DMS114 treated with DMSO at 0.1 percent for 48 hours (cell line): ENCODE measurements at regions not wholly inside any gene's neighbourhood (a gene's known extent, or its start where the extent isn't known, plus 50 kb on each side); places are given as distances from the start of the nearest gene placed in this dataset.

Source experiments
- DNase-seq: peaks from one replicate; lab custom pipeline; 2025; ENCODE audit not compliant: unreplicated experiment; lab: John Stamatoyannopoulos, UW

DNA sequence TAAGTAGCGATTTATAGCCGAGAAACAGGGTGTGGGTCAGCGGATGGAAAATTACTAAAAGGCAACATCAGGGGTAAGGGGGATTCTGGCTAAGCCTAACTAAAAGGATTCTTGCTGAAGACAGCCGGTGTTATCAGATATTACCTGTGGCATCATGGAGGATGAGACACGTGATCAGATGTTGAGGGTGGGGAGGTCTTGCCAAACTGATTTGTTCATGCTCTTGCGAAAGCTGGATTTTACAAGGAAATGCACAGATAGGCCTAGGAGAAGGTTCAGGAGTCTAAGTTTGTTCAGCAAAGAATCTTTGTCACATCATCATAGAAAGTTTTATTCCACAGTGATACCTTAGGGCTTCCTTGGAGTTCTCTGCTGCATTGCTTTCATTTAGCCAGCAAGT lies 396.8 kb upstream of the TBL1XR1 start:
- DNase-seq = no peak

DNA sequence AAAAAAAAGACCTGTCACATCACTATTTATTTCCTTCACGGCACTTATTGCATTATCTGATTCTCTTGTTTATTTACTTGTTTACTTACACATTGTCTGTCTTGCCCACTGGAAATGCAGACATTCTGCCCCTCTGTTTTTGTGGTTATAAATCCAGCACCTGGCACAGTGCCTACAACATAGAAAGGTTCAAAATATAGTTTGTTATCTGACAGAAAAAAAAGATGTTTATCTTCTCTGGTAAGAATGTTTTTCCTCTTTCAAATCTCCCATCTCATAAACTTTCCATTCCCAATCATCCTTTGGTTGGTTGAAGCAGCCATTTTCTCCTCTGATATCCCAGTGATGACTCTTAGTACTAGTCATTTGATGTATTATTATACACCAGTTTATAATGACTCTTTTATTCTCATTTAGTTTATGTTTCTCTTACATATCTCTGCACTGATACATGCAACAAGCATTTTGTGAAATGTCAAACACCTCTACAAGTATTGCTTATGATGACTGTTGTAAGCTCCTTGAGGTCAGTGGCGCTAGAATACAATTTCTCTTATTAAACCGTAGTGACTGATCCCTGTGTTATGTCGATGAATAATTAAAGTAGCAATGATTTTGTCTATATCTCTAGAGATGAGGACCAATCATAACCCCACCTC lies 398.4 kb upstream of the TBL1XR1 start:
- DNase-seq = no peak

DNA sequence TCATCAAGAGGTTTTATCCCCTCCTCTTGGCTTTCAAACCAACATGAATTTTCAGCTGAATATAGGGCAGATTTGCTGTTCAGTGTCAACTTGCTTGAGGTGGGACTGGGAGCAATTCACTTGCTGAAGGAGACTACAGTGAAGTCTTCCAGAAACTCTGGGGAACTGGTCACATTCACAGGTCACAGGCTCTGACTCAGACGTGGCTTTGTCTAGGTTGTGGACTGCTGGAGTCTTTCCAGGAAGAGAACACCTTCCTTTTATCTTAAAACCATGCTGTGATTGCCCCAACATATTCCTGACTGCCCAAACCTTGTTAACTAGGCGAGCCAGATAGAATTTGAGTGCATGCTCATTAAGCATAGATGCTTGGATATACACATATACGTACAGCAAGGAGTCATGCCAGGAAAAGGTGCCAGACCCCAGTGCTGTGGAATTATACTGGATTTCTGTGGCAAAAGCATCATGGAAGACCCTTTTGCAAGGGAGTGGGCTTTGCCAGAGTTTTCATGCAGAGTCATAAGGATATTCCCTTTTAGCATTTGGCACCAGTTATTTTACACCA lies 399.1 kb upstream of the TBL1XR1 start:
- DNase-seq = no peak

DNA sequence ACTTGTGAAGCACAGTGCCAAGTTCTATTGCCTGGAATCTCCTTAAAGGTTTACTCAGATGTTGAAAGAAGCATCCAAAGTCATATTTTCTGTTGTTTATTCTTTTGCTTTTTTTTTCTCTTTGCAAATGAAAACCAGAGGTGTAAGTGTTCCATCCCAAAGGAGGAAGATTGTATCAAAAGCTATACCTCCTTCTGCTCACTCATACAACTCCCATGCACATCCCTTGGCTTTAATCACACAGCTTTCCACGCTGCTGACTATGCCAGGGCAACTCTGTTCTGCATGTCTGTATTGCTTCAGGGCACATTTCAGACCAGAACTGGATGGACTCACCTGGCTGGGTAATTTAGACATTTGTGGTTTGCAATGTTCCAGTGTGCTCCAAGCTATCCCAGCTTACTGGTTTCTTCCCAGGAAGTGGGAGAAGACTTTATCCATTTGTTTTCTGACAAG lies 399.6 kb upstream of the TBL1XR1 start:
- no peak for DNase-seq

DNA sequence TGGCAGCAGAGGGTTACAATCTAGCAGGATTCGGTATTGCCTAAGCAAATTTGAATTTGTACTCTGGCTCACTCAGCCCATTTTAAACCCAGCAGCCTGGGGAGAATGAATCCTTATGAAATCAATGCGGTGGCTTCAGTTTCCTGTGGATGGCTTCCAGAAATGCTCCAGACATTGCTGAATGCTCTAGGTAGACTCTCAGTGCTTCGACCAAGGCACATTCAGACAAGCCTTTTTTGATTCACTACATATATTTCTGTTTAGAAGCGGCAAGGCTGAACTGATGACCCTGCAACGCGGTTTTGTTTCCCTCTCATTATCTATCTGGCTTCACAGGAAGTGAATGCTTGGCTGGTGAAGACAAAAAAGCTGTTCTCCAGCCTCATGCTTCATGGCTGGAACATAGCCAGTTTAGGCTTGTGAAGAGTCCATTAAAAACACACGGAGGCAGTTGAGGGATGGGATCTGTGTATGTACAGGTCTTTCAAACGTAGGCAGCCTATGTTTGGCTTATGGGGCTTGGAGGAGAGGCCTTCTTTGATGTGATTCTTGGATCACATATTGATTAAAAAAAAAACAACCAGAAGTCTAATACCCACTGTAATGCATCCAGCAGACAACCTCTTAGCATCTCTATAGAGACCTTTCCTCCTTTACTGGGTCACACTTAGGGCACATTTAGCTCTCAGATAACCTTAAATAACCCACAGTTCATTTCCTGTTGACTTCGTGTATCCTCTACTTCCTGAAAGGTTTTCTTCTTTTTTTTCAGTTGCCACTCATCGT lies 400.2 kb upstream of the TBL1XR1 start:
- DNase-seq = no peak

DNA sequence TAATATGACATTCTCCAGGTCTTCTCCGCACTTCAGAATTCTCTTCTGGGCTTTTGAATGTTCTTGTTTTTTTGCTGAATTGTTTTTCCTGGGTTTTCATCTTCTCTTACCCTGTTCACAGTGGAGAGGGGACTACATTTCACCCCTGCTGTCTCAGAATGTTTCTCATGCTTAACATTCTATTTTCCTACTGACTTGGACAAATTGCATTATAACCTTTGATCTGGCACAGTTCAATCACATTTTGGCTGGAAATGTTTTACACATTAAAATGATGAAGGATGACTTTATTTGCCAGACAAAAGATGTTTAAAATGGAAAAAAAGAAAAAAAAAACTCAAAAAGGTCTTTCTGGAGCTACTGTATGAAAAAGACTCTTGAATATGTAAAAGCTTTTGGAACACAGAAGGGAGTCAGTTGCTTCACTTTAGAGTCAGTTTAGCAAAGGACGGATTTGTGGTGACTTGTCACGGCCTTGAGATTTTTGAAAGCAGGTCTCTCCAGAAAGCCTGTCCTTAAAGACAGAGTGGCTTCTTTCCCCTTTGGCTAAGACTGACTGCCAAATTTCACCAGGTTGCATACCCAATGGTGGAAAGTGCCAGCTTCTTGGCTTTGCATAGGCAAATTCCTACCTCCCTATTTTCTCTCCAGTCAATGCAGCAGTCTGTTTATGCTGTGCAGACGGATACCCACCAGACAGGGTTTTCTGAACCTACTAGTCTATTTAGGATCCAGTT lies 401.0 kb upstream of the TBL1XR1 start:
- DNase-seq = no peak

DNA sequence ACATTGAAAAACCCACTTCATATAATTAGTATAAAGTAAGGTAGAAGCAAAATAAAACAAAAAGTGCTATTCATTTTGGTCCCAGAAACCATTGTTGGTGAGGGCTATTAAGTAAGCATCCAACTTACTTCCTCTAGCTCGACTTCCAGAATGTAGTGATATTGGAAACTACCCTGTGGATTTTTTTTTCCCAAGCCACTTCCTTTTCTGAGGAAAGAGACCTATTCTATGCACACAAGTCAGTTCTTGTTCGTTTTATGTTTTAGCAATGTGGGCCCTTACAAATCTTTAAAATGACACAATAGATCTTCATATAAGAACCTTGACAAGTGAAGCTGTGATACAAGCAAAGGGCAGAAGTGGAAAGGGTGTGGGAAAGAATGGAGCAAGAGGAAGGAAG lies 402.0 kb upstream of the TBL1XR1 start:
- DNase-seq = no peak

DNA sequence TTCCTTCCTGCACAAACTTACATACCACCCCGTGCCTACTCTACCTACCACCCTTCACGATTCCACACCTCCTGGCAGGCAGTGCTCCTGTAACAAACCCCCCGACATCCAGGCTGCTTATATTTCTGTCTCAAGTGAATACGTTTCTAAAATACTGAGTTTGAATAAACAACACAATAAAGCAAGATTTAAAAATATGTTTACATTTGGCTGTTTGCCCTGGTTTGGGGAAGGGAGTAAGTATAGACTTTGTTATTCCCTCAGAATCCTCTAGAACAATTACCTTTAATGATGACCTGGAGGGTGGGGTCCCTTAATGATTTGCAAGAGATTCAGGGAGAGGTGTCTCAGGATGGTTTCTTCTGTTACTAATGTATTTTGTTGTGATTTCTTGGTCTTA lies 402.6 kb upstream of the TBL1XR1 start:
- DNase-seq = no peak

DNA sequence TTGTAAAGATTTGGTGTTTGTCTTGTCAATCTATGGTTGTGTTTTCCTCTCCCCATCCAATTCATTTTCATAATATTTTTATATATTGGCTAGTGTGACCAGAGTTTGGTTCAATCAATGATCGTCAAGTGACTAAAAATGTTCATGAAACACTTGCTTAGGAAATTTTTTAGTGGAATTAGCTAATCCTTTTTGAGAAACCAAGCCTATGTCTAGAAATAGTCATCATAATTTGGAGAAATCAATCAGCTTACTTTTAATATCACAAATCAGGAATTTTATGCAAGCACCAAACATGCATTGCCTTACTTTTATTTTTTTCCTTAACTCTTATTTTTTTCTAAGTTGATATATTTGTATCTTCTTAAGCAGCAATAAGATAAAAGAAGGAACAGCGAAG lies 403.1 kb upstream of the TBL1XR1 start:
- DNase-seq = no peak

DNA sequence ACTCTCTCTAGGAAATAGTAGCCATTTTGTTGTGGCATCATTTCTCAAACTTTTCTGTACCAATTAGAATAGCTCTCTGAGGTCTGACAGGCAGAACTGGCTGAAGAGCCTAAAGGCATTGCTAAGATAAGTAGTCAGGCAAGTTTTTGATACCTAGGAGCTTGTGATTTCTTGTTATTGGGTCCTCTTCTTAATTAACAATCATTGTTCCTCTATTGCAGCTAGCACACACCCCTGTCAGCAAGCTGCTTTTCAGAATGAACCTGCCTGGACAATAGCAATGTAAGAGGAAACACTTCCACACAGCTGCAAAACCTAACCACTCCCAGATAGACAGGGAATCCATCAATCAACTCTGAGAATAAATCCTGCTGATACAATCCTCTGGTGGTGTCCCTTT lies 403.9 kb upstream of the TBL1XR1 start:
- no peak for DNase-seq

DNA sequence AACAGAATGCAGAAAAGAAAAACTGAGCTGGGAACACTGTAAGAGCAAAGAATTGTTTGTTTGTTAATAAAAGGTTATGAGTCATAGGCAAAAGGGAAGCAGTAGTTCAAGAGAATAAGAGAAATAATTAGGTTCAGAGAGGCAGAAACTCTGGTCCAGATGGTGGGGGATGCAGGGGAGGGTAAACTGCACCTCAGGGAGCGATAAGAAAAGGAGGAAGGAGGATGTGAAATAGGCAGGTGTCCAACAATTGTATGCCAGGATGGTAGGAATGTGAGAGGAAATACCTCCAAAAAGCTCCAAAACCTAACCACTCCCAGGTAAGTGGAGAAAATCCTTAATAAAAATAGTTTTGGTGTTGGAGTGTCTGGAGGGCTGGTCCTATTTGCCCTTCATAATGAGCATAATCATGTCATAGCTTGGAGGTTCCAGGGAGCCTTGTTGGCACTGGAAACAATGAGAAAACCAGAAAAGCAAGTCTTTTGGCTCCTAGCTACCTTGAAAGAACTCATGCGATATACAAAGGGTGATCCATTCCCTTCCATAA lies 405.4 kb upstream of the TBL1XR1 start:
- DNase-seq = no peak

DNA sequence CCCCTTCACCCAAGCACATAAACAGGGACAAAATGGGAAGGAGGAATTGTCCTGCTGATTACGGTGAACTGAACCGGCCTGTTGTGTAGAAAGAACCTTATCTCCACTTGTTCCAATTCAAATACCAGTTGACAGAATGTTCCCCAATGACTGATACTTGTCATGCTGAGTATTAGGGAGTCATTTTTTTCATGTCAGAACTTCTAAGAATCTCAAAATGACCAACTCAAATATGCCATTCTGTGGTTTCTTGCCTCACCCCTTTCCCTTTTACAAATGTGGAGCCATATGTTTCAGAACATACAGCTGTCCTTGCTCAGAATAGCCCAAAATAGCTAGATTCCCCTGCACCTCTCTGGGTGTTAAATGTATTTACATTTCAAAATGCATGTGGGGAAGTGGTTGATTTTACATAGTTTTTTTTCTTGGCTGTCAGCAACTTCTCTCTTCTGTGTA lies 405.9 kb upstream of the TBL1XR1 start:
- DNase-seq = no peak

DNA sequence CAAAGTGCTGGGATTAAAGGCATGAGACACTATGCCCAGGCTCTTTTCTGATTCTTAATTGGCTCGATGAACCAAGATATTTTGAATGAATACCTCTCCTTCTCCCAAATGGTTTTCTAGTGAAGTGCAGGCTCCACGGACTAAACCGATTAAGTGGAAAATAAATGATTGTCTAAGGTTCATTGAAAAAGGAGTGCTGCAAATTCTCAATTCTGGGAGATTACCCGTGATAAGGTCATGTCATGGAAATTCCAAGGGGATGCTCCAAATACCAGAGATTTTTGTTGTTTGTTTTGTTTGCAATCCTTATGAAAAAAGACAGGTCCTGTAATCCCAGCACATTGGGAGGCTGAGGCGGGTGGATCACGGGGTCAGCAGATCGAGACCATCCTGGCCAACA lies 406.9 kb upstream of the TBL1XR1 start:
- DNase-seq = no peak

DNA sequence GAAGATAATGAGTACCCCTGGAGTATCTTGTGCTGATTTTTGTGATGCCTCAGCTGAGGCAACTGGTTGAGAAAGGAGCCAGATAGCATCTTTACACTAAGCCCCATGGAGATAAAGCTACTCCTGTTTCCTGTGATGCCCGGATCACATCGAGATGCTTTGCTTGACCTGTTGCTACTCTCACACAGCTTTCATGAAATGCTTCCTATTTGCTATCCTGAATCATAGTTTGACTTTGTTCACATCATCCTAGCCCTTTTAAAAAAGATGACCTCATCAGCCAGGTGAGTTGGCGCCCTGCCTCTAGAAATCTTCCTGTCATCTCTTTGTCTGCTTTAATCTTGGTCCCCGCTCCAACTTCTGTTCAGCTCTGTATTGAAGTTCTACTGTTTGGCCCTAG lies 409.6 kb upstream of the TBL1XR1 start:
- no peak for DNase-seq

DNA sequence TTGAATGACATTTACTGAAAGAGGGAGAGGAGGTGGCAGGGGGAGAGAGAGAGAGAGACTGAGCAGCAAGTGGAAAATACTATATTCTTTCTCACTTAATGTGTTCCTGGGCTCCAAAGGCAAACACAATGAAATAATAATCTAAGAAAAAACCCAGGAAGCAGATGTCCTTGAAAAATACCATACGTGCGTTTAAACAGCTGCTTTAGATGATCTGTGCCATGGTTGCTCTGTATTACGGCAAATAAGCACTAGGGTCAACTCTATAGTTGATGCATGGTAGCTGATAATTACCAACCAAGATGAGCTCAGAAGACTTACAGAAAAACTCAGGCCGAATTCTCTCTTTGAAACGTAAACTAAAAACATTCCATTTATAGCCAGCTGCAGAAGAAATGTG lies 410.3 kb upstream of the TBL1XR1 start:
- no peak for DNase-seq

DNA sequence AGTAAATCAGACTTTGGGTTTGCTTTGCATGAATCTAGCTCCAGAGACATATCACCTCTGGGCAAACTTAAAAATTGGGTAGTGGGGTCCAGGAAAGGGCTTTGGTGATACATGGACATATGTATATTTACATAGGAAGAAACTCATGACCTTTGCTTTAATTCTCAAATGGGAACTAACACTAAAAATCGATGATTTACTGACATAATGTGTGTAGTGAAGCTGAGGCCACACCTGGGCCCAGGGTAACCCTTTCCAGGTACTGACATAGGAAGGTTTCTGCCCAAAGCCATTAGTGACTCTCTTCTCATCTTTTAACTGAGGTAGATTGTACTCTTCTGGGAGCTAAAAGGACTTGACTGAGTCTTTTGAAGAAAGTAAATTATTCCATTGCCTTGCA lies 411.2 kb upstream of the TBL1XR1 start:
- no peak for DNase-seq

DNA sequence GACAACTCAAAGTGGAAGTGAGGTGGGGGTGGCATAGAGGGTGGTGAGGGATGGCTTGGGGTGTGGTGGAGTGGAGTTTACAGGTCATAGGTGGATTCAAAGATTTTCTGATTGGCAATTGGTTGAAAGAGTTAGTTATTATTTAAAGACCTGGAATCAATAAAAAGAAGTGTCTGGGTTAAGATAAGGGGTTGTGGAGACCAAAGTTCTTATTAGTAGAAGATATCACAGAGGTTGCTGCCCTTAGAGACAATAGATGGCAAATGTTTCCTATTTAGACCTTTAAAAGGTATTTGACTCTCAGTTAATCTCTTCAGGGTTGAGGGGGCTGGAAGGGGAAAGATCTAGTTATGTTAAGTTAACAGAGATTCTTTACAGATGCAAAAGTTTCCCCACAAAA lies 412.3 kb upstream of the TBL1XR1 start:
- no peak for DNase-seq

DNA sequence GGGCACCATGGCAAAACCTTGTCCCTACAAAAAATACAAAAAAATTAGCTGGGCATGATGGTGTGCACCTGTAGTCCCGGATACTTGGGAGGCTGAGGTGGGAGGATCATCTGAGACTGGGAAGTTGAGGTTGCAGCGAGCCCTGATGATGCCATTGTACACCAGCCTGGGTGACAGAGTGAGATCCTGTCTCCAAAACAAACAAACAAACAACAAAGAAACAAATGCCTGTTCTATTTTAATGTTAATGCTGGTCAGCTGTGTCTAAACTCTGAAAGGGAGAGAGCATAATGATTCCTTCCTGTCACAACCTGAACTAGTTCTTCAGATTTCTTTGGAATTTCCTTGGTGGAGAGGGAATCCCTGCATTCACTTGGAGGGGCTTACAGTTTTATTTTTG lies 413.0 kb upstream of the TBL1XR1 start:
- no peak for DNase-seq

DNA sequence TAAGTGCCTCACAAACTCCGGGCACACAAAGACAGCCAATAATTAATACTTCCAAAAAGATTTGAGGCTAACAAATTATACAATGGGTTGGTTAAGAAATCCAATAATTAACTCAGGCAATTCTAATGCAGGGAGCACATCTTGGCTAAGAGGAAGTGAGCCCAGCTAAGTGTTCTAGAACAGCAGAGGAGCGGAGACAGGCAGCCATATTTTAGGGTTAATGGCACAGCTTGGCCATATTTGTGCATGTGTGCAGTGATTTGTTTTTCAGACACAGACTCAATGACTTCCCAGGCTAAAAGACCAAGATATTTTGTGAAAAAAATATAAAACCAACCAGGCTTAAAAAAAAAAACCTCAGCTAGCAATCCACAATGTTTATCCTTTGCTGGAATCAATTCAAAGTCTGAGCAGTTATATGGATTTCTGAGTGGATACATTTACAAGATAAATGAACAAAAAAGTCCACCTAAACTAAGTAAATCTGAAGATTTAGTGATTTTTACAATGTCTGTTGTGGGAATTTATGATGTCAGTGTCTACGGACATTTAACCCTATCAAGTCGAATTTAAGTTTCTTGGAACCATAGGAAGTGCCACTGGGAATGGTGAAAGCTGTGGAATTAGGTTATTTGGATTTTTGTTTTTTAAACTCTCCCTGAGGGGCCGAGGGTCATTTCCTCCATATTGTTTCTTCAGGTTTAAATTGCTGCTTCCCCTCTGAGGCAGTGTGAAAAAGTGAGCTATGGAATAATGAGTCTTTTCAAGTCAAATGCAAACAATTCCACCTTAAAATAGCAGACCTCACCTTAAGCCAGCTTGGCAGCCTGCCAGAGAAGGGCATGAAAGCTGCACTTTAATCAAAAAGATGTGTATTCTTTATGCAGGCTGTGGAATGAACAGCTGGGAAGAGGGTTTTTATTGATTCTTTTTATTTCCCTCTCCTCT lies 413.7 kb upstream of the TBL1XR1 start:
- DNase-seq = no peak

DNA sequence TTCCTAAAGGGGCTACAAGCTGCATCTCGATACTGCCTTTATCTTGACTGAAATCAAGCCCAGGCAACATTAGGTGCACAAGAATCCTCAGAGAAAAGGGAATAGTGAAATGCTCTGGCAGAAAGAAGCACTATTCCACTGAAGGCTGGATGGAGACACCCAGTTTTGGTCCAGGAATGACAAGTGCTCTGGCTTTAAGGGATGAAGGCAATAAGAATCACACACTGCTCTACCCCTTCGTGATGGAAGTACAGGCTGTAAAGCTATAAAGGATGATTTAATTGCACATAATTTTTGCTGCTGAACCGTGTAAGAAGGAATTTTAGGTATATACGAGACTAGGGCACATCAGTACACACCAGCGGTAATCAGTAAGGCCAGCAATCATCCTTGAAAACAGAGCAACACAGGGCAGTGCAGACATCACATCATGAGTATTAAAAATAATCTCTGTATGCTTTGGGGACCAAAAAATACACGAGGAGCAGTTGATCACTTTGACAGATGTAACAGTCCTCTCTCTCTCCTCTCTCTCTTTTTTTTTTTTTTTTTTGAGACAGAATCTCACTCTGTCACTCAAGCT lies 414.6 kb upstream of the TBL1XR1 start:
- no peak for DNase-seq
